ENCODE measurements at regions not wholly inside any gene's neighbourhood (a gene's known extent, or its start where the extent isn't known, plus 50 kb on each side); places are given as distances from the start of the nearest gene placed in this dataset.

DNA sequence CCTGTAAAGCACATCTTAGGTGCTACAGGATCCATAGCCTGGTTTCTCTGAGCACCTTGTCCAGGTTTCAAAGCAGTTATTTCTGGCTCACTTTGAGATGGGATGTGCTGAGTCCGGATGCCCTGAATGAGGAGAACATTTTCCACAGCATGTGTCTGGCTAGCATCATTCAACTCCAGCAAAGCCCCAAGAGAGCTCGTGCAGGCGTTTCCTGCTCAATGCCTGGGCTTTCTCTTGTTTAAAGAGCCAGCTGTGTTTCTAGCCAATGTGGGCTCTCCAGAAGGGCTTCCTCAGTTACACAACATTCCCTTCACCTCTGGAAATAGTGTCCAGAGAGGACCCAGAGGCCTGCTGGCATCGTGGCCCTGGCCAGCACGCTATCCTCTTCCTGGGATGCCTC, 411.7 kb downstream of the DMAC1 start:
- DNase-seq, result no peak

DNA sequence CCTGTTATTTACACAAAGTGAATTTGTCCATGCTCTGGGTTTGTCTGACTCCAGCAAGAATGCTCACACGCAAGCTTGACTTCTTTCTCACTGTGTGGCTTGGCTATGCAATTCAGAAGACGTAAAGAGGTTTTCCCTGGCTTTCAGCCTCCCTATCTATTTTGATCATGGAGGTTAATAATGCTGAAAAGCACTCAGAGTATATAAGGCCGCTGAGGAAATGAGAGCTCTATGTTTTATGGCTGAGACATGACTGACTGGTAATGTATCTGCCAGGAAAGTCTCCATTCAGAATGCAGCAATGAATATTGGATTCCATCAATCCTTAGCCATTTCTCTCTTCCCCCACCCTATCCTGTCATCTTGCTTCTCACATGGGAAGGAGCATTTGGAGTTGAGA, 417.3 kb downstream of the DMAC1 start:
- no peak for DNase-seq

DNA sequence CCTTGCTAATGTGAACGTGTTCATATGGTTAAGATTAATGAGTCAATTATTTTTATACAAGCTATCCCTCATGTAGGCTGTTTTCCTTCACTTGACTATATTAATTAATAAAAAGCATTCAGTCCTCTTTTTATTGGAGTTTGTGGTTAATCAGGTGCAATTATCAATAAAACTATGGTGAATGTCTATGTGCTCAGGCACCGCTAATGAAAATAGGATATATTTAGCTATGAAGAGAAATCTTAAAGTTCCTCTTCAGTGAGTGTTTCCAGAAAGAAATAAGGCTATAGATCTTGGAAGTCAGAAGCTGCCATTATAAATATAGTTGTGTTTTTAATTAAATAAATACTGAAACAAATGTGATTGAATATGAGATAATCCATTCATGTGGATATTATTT, 422.1 kb downstream of the DMAC1 start:
- no peak for DNase-seq

DNA sequence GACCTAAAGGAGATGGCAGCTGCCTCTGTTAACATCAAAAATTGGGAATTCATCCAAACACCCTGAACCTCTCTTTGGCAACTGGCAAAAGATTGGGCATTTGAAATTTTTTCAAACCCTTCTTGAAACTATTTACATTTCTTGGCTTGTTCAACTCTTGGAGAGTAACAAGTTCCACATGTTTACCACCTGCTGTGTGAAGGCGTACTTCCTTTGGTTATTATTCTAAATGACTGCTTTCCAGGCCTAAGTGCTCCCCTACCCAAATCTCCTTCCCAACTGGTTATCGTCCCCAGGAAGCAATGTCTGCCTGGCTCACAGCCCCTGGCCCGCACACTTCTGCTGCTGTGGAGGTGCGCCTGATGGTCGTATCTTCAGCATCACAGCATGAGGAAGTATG, 422.7 kb downstream of the DMAC1 start:
- DNase-seq, result no peak

DNA sequence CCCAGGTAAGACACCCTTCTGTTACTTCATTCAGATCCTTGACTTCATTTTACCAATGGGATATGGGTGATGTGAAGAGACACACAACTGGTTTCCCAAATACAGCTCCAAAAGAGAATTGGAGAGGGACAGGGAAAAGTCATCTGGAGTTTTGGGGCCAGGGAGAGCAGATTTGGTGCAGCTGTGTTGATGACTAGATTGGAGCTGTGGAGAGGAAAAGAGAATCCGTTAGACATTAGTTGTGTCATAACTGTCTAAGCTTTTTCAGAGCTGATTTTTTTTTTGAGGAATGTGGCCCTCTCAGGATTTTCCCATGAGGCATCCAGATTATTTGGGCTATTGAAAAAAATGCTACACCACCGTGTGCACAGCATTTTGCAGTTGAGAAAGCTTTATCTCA, 423.4 kb downstream of the DMAC1 start:
- DNase-seq, result no peak

DNA sequence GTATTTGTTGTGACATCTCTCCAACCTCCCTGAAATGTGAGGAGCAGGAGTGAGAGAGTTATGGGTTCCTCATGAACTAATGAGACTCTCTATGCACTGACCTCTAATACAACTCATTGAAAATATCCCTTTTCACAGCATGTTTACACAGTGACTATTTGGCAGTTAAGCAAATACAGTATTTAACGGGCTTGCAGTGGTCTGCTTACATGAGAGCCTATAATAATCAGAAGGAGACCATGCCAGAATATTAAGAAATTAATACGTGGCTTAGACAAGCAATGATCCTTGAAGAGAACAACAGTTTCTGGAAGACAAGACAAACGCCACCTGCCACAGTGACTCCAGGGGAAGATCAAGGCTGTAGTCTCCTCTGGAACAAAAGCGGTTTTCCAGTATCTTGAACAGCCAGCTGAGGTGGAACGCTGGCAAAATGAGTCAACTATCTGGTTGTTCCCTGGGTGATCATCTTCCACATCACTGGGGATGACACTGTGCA, 424.5 kb downstream of the DMAC1 start:
- no peak for DNase-seq

DNA sequence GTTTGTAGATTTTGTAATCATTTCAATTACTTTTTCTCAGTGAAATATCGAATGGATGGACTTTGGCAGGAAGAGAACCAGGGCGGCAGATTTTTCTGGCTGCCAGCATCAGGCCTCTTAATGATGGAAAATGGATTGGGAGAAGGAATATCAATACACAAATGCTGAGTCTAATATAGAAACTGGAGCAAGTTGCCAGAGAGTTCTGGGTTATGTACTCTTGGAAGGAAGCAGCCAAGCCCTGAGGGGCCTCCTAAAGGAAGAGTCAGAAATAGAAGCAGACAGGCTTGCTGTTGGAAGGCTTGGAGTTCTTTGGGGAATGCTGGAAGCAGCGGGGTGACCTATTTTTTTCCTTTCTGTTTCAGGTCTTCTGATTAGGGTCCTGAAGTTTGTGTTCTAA, 428.6 kb downstream of the DMAC1 start:
- DNase-seq, result no peak

DNA sequence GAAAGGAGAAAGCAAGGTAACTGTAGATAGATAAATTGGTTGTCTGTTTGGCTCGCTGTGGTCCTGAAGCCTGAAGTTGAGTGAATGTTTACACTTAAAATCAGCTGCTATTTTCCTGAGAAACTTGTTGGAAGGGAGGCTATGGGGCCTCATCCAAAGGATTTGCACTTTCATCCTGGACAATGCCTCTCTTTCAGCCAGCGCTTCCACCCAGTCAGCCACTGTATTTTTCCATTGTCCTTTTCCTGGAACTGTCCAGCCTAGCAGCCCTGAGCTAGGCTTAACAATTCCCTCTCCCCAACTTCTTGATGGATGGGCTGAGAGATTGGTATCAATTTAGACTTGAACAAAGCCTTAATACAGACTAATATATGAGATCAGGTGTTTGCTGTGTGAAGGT, 429.2 kb downstream of the DMAC1 start:
- no peak for DNase-seq

DNA sequence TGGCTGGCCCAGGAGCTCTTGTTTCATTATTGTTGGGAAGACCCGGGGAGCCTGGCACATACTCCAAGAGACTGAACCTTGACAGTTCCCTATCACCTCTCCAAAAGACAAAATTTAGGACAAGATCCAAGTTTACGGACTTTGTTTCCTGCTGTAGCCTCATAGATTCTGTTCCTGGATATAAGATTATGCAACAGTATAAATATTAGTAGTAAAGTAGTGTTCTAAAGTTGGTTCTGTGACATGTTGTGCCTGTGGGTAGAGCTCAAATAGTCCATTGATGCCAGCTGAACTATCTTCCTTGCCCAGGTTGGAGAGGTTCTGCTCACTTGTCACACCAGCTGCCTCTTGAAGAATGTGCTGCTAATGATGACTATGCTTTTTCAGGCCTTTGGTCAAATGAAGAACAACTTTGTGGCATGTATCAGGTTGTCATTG, 430.2 kb downstream of the DMAC1 start:
- DNase-seq, result no peak

DNA sequence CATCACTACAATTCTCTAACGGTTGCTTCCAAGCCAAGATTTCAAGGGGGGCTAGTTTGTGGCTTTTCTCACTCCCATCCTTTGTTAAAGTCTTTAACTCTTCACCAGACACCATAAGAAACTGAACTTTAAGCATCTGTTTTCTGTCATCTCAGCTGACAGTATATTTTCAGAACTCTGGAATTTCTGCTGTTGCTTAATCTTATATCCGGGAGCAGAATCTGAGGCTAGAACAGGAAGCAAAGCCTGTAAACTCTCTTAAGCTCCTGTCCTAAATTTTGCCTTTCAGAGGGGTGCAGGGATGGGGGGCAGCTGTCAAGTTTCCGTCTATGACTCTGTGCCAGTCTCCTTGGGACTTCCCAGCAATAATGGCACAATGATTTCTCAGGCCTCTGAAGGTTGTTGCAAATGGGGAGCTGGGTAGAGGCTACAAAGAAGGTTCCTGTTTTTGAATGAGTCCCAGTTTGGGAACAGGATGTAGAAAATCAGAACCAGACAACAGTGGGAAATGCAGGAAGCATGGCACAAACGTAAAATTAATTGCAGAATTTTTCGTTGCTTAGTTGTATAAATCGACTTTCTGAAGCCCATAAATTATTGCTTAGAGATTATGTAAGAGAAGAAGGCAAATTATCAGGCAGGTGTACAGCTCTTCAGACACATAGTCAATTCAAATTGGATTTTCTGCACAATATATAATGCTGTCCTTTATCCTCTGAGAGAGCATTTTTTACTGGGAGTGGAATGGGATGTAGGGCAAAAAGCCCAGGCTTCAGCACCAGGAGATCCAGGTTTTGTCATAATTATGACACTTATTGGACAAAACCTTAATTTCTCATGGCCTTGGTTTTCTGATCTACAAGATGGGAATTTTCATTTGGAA, 430.9 kb downstream of the DMAC1 start:
- peak; percentile 36 for DNase-seq

DNA sequence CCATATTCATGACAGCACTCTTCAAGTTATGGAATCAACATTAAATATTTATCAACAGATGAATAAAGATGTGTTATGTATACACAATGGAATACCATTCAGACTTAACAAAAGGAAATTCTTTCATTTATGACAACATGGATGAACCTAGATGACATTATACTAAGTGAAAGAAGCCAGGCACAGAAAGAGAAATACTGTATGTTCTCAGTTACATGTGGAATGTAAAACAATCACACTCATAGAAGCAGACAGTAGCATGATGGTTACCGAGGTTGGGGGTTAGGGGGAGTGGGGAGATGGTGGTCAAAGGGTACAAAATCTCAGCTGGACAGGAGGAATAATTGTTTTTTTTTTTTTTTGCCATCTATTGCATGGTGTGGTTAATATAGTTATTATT, 431.9 kb downstream of the DMAC1 start:
- no peak for DNase-seq

DNA sequence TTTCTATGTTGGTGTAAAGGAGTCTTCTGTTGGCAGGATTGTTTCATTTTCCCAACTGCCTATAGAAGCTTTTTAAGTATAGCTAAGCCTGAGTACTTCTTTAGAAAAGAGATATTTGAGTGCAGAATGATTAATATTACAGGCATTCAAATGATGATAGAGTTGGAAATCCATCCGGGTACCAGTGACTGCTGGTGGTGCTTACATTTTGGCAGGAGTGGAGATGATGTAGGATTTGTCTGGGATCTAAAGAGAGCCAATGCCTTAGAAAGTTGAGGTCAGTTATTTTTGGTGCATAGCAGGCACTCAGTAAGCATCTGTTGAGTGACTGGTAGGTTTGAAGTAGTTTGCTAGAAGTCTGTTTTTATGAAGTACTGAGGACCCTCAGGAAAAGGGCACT, 433.5 kb downstream of the DMAC1 start:
- DNase-seq, result no peak

DNA sequence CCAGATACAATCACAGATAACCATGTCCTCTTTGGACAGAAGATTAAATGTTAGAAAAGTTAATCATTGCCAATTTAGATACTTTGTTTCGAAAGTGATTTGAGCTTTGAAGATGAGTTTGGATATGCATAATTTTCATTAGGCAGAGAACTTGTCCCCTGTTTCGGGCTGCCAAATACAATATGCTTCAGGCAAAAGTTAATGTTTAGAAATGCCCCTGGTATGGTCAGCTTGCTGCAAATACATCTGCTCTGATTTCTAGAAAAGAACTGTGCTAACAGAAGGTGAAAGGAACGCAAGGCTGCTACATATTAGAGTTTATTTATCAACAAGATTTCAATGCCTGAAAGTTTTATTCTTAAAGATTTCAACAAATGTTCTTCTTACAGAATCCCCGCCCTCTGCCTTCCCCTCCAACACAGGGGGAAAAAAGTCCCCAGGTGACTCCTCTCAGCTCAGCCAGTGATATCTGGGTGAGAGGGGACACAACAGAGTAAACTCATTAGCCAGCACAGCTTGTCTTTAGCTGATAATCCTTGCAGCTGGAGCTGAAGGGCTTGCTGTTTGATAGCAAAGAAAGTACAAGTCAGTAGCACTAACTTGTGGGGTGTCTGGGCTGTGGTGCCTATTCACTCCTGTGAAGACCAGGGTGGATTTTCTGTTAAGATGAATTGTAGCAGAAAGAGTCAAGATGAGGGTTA, 435.7 kb downstream of the DMAC1 start:
- DNase-seq, result peak; percentile 90

DNA sequence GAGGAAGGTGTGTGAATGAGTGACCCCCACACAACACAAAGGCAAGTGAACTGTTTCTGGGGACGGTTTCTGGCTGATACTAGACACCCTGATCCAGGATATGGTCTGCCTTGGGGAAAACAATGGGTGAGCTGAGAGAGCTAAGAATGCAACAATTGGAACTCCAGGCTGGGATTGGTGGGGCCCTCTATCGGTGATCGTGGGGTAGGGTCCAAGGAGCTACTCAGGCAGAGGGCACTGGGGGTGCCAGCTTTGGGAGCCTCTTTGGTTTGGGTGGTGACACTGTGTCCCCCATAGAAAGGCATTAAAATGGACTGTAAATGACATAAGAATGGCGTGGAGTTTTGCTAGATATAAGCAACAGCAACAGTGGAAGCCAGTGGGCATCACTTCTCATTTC, 439.1 kb downstream of the DMAC1 start:
- no peak for DNase-seq

DNA sequence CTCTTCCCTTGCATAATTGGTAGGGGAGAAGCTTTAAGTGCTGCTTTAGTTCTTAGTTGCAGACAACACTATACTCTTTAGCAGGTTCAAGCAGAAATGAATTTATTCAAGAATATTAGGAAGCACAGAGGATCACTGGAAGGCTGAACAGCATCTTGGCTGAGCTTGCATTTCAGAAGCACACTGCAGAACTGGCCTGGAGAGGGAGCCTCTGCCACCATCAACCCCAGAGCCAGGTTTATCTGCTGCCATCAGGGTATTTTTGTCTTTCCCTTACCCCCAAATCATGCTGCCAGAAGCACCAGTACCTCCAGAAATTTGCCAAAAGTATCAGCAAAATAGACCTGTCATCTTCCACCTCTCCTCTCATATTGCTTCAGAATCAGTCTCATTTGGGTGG, 440.7 kb downstream of the DMAC1 start:
- DNase-seq, result peak; percentile 1

DNA sequence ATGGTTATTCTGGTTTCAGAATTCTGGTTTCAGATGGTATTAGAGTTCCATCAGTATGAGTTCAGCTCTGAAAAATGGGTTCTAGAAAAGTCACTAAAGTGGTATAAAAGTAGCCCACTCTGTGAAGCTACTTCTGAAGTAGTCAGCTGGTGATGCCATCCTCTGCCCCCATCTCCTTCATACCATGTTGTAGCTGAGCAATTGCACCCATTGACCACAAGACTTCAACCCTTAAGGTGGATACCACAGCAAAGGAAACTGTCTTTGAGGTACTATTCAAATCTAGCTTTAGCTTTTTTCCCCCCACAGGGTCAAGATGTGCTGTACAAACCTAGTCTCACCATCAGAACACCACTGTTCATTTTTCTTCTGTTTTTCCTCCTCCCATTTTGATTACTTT, 444.9 kb downstream of the DMAC1 start:
- no peak for DNase-seq

DNA sequence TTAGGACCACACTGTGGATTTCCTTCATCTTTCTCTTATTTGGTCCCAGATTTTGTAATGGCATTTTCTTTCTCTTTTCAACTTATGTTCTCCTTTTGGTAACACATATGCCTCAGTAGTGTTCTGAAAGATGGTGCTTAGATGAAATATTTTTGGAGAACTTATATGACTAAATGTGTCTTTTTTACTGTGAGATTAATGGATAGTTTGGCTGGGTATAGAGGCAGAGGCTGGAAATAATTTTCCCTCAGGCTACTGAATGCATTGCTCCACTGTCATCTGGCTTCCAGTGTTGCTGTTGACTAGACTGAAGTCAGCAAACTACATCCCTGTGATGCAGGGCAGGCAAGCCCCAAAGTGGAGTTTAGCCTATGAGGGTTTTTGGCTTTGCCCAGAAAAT, 450.9 kb downstream of the DMAC1 start:
- no peak for DNase-seq

DNA sequence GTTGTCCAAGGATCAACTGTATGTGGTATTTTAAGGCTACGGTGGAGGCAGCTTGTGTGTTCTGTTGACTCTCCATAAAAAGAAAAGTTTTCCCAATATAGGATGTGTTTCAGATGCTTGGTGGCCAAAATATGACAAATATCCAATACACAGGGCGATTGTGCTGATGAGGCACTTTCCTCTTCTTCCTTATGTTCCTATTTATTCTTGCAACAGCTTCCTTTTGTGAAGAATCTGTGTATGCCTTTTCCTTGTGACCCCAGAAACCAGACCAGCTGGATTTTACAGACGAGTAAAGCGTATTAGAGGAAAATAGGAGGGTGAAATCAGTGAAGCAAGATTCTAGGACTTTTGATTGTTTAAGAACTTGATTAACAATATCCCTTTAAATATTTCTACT, 452.0 kb downstream of the DMAC1 start:
- DNase-seq, result no peak

DNA sequence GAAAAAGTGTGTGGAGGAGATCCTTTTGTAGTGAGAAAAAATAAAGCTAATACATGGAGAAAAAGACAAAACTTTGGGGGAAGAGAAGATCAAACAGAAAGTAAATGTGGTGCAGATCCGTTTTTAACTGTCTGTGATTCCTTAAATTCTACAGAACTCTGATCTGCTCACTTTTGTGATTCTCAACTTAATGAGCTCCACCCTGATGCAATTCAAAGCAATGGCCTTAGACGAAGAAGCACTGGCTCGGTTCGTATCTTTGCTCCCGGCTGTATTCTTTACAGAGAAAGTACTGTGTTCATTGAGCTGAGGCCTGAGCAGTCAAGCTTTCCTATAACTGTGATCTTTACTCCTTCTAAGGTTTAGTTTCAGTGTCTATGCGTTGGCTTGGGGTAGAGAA, 453.4 kb downstream of the DMAC1 start:
- no peak for DNase-seq

DNA sequence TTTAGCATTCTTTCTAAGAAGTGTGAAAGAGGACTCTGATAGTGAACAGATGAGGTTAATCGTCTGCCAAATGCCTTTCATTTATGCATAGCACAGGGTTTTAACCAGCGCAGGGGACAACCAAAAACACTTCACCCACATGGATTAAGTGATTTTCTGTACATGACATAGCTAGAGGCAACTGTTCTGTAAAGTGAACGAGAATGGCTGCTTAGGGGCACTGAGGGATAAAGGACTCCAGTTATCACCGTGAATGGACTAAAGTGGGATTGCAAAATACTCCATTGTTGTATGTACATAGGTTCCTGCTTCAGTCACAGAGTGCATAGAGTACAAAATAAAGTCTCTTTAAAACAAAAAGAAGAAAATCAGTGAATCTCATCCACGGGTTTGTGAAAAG, 456.8 kb downstream of the DMAC1 start:
- DNase-seq, result no peak

DNA sequence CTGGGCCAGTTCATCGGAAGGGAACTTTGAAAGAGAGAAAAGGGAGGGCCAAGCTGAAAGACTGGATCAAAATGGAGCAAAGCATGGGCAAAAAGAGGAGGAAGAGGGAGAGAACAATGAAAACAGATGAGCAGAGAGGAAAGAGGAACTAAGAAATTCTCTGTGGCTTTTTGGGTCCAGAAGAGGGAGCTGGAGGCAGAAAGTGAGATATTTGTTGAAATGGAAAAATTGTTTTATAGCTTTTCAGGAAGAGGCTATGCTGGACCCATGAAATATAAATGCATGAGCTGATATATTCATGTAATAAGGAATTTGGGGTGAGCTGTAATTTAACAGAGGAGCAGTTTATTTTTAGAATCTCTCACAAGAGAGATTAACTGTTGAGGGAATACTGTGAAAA, 457.3 kb downstream of the DMAC1 start:
- DNase-seq, result no peak

DNA sequence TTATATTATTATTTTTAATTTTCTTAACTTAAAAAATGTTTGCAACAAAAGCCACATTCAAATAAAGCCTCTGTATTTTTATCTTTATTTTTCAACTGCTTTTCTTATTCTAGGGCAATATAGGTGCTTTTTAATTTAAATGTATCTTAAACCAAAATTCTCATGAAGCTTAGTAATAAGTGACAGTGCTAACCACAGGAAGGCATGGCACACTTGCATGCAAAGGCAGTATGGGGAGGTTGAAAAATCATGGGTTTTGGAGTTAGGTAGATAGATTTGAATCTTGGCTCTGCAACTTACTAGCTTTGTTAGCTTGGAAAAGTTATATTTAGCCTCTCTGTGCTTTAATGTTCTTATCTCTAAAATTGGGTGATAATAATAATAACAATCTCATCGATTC, 458.0 kb downstream of the DMAC1 start:
- DNase-seq, result no peak

DNA sequence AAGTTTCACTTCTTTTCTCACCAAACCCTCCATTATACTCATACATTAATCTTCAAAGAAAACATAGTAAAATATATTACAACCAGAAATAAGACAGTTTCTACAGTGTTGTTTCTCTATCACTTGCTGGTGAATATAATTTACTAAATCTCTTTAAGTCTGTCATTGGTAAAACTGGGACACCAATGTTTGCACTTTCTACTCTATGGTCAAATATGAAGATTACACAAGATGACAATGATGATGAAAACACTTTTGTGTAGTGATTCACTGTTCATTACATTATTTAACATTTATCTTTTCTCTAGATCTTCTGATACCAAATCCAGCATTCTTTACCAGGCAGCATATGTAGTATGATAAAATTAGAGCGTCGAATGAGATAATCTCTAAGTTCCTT, 459.1 kb downstream of the DMAC1 start:
- no peak for DNase-seq

DNA sequence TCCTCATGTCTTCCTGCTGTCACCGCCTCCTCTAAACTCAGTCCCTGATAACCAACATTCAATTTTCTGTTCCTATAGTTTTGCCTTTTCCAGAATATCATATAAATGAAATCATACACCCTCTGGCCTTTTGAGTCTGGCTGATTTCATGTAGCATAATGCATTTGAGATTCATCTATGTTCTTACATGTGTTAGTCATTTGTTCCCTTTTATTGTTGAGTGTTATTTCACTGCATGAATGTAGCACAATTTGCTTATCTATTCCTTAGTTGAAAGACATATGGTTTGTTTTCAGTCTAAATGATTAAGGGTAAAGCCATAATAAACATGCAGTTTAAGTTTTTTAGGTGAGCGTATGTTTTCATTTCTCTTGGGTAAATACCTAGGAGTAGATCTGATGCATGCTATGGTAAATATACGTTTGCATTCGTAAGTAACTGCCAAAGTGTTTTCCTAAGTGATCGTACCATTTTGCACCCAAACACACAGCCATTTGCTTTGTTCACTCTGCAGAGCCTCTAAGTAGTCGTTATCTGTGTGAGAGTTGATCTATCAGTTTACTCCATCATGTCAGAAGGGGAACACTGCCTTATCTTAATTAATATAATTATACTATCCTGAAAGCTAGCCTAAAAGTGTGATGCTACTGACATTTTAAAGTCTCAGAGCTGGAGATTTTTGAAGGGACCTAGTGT, 460.8 kb downstream of the DMAC1 start:
- DNase-seq, result no peak
